Prostate gland (tissue), 2 donors: ENCODE measurements at regions not wholly inside any gene's neighbourhood (a gene's known extent, or its start where the extent isn't known, plus 50 kb on each side); places are given as distances from the start of the nearest gene placed in this dataset.

Experiments used
- POLR2A ChIP-seq: fragments of 450-650 bp; IDR thresholded peaks from one replicate; pipeline ENCODE4 v1.6.1; 2016; ENCODE audit warnings: antibody characterized with exemption, mild to moderate bottlenecking
- POLR2AphosphoS5 ChIP-seq: sonication (generic); formaldehyde crosslinking; IDR thresholded peaks from one replicate; pipeline ENCODE4 v1.6.1; 2017; ENCODE audit warnings: antibody characterized with exemption
- TF ChIP-seq, protein P1 (sequence below), 4 experiments: fragments of 200-600 bp in 2 of 4; fragments of 450-650 bp in 2 of 4; sonication (generic) in 2 of 4; IDR thresholded peaks; 1 replicate in 3 of 4; 2 replicates in 1 of 4; pipeline ENCODE4 v1.5.1; 2016 to 2019; ENCODE audit warnings: antibody characterized with exemption in 4 of 4, mild to moderate bottlenecking in 2 of 4, moderate library complexity in 2 of 4

DNA sequence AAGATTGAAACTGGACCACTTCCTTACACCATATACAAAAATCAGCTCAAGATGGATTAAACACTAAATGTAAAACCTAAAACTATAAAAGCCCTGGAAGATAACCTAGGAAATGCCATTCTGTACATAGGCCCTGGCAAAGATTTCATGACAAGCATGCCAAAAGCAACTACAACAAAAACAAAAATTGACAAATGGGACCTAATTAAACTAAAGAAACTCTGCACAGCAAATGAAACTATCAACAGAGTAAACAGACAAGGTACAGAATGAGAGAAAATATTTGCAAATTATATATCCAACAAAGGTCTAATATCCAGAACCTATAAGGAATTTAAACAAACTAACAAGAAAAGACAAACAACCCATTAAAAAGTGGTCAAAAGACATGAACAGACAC lies 173.1 kb upstream of the CCDC54 start:
- TF ChIP-seq, protein P1, sequence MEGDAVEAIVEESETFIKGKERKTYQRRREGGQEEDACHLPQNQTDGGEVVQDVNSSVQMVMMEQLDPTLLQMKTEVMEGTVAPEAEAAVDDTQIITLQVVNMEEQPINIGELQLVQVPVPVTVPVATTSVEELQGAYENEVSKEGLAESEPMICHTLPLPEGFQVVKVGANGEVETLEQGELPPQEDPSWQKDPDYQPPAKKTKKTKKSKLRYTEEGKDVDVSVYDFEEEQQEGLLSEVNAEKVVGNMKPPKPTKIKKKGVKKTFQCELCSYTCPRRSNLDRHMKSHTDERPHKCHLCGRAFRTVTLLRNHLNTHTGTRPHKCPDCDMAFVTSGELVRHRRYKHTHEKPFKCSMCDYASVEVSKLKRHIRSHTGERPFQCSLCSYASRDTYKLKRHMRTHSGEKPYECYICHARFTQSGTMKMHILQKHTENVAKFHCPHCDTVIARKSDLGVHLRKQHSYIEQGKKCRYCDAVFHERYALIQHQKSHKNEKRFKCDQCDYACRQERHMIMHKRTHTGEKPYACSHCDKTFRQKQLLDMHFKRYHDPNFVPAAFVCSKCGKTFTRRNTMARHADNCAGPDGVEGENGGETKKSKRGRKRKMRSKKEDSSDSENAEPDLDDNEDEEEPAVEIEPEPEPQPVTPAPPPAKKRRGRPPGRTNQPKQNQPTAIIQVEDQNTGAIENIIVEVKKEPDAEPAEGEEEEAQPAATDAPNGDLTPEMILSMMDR (IDR thresholded peaks at IDR 0.05), result no peak
- TF ChIP-seq POLR2A, result no peak
- no peak for TF ChIP-seq POLR2AphosphoS5
